ENCODE measurements at regions not wholly inside any gene's neighbourhood (a gene's known extent, or its start where the extent isn't known, plus 50 kb on each side); places are given as distances from the start of the nearest gene placed in this dataset.

- no peak for TF ChIP-seq CHD7 (IDR thresholded peaks at IDR 0.05; ENCODE audit: insufficient replicate concordance, low read length)
- TF ChIP-seq GTF2F1 (IDR thresholded peaks at IDR 0.05; ENCODE audit: borderline replicate concordance, low read depth, low read length): no peak
- TF ChIP-seq POLR2A (IDR thresholded peaks at IDR 0.05; ENCODE audit: control extremely low read depth in 1 of 2, low read depth in 2 of 2, low read length in 2 of 2): no peak
- TF ChIP-seq GABPA (IDR thresholded peaks at IDR 0.05; ENCODE audit: borderline replicate concordance, insufficient read depth, low read length): no peak
- TF ChIP-seq BRCA1 (IDR thresholded peaks at IDR 0.05; ENCODE audit: low read depth, low read length): no peak
- TF ChIP-seq, protein P1, sequence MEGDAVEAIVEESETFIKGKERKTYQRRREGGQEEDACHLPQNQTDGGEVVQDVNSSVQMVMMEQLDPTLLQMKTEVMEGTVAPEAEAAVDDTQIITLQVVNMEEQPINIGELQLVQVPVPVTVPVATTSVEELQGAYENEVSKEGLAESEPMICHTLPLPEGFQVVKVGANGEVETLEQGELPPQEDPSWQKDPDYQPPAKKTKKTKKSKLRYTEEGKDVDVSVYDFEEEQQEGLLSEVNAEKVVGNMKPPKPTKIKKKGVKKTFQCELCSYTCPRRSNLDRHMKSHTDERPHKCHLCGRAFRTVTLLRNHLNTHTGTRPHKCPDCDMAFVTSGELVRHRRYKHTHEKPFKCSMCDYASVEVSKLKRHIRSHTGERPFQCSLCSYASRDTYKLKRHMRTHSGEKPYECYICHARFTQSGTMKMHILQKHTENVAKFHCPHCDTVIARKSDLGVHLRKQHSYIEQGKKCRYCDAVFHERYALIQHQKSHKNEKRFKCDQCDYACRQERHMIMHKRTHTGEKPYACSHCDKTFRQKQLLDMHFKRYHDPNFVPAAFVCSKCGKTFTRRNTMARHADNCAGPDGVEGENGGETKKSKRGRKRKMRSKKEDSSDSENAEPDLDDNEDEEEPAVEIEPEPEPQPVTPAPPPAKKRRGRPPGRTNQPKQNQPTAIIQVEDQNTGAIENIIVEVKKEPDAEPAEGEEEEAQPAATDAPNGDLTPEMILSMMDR (IDR thresholded peaks at IDR 0.05; ENCODE audit: control extremely low read depth in 1 of 3, insufficient read depth in 1 of 3, low read depth in 1 of 3, low read length in 3 of 3): no peak
- TF ChIP-seq, protein P2, sequence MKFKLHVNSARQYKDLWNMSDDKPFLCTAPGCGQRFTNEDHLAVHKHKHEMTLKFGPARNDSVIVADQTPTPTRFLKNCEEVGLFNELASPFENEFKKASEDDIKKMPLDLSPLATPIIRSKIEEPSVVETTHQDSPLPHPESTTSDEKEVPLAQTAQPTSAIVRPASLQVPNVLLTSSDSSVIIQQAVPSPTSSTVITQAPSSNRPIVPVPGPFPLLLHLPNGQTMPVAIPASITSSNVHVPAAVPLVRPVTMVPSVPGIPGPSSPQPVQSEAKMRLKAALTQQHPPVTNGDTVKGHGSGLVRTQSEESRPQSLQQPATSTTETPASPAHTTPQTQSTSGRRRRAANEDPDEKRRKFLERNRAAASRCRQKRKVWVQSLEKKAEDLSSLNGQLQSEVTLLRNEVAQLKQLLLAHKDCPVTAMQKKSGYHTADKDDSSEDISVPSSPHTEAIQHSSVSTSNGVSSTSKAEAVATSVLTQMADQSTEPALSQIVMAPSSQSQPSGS (IDR thresholded peaks at IDR 0.05; ENCODE audit: low read length): no peak
These were observed 129.8 kb downstream of the FOXG1 start (continued) for GRCh38 chr14:28896337-28896736.
